DMS153 treated with DMSO at 0.1 percent for 48 hours (cell line): ENCODE measurements at regions not wholly inside any gene's neighbourhood (a gene's known extent, or its start where the extent isn't known, plus 50 kb on each side); places are given as distances from the start of the nearest gene placed in this dataset.
A peak's percentile ranks its signal among the peaks of the same experiment; 100 is the strongest.
"Not testable (repeated sequence)": the region's sequence is repeated elsewhere in the genome, so short reads cannot be mapped to it uniquely, and the experiment has no call there.

Experiments
- DNase-seq: peaks from one replicate; lab custom pipeline; 2025; ENCODE audit not compliant: unreplicated experiment; lab: John Stamatoyannopoulos, UW

DNA sequence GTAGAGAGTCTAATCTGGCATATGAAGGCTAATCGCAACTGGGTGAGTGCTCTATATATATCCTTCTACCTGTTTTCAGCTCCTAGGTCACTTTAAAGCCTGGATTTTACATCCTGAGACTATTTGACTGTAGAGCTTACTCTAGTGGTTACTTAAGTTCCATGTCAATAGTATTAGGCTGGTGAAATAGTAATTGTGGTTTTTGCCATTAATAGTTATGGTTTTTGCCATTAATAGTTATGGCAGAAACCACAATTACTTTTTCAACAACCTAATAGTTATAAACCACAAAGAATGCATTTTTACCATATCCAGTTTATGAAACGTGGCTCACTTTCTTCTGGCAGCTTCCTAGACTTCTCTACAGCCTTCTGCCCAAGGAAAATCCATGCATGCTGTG is 263.1 kb upstream of the KIAA1217 start:
- no peak for DNase-seq

- DNase-seq, result no peak
Measured at GRCh38 chr10:23951841-23952240, 257.1 kb upstream of the KIAA1217 start.

DNA sequence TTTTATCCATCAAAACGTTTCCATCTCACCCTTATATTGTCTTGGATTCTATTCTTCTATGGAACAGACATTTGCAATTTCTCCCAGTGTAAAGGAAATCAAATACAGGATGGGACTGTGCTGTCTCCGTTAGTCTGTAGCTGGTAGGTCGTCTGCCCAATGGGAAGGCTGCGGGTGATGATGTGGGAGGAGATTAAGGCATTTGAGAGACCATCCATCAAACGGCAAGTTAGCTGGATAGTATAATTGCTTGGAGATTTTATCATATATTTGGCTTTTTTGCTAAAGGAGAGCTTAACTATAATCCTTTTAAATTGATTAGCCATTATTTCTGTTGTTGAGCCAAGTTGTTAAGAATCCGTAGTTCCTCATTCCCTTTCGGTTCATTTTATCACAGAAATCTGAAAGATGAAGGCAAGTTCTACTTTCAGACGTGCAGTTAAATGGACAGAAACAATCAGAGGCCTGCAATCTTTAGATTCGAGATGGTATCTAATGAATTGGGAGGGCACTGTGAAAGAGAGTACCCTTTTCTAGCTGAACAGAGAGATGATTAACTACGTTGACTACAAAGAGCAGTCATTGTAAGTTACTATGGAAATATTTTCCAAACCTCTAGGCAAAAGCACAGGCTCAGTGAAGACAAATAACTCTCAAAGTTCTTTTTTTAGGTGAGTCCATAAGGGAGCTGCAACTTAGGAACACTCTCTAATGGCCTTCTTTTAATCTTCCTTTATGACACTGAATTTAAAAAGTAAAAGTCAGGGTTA is 253.3 kb upstream of the KIAA1217 start:
- DNase-seq, result no peak

DNA sequence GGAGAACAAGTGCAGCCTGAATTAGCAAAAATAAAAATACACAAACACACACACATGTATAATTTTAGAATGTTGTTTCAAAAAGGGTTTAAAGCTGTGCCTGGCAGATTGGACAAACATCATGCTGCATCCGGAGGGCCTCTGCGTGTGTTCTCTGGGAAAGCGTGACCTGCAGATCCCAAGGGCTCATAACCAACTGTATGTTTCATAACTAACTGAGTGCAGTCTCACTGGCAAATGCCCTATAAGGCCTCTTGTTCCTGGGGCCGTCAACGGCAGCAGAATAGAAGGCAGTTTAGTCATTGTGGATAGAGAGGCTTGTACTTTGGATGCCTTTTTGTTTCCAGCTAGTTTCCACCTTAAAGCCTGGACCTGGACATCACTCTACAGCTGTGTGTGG is 243.8 kb upstream of the KIAA1217 start:
- DNase-seq, result no peak

DNA sequence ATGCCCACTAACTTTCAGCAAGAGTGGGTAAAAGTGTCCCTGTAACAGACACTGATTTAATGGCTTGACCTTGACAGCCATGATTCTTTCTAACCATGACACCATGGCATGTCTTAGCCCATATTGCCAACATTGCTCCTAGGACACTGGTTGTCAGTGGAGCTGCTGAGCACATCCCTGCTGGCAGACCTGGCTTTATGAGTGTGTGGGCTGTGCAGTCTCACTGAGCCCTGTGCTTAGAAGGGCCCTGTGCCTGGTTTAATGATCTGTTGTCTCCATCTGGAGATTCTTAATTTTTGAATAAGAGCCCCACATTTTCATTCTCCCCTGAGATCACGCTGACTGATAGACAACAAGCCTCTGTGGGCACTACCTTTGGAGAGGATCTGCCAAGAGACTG is 243.1 kb upstream of the KIAA1217 start:
- no peak for DNase-seq

DNA sequence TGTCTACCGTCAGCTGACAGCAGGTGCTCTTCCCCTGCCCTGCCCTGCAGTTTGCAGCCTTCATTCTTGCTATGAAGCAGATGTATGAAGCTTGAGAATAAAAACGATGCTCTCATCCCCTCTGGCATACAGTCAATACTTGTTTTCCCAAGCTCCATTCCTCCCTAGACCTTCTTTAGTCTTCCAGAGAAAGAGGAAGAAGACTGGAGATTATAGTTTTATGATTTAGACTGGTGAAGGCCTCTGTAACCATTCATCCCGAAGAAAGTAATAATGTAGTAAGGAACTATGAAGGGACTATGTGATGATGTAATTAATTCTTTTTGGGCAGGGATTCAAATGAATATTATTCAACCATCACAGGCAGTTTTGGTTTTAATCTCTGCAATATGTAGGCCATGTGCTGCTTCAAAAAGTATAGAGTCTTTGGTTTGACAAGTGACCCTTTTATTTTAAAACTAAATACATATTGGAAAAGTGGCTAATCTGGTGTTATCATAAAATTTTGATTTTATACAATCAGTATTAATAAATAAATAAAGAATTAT is 242.4 kb upstream of the KIAA1217 start:
- DNase-seq, result no peak

- DNase-seq, result no peak
Measured at GRCh38 chr10:23968301-23968700, 240.6 kb upstream of the KIAA1217 start.

- DNase-seq, result no peak
Measured at GRCh38 chr10:23974746-23975272, 234.1 kb upstream of the KIAA1217 start.

DNA sequence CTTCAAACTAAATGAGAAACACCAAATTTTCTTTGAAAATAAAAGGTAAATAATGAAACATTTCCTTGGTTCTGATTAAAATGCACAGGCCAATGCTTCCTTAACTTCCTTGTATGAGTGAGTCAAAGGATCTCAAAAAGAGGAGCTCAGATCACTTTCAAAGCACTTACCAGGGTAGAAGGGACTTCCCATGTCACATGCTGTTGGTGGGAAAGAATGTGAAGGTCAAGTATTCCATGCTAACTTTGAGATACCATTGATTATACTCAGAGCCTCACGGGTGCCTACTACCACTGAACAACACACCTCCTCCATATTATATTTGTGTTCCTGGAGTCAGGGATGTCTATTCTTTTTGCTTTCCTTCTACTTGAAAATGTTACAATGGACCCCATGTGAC is 233.5 kb upstream of the KIAA1217 start:
- no peak for DNase-seq

DNA sequence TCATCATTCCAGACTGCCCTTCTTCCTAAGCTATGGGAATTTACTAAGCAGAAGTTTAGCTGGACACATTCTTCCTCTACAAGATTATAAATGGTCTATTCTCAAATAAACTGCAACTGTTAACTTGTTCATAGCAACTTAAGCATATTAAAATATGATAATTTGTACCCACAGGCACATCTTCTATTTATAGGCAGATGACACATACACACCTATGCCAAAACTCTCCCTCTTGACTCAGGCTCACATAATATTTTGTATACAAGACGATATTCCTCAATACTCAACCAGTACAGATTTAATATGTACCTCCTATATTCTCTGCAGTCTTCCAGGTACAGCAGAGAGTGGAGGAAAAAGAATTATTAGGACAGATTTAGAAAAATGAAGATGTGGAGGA is 232.7 kb upstream of the KIAA1217 start:
- no peak for DNase-seq

DNA sequence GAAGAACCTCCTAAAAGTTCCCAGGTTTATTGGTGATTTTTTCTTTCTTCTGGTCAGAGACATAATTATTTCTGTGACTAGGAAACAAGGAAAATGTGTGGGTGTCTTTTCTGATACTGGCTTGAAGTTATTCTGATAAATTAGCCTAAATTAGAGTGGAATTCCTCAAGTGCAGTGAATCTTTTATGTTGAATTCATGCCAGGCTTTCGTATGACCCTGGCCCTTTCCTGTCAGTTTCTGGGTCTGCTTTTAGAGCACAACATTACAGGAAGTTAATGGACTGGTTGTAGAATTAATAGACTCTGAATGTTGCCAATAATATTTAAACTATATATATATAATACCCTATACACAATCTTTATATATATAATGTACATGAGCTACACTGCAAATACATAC is 230.6 kb upstream of the KIAA1217 start:
- DNase-seq, result no peak

- no peak for DNase-seq
Measured at GRCh38 chr10:23980094-23980493, 228.8 kb upstream of the KIAA1217 start.

DNA sequence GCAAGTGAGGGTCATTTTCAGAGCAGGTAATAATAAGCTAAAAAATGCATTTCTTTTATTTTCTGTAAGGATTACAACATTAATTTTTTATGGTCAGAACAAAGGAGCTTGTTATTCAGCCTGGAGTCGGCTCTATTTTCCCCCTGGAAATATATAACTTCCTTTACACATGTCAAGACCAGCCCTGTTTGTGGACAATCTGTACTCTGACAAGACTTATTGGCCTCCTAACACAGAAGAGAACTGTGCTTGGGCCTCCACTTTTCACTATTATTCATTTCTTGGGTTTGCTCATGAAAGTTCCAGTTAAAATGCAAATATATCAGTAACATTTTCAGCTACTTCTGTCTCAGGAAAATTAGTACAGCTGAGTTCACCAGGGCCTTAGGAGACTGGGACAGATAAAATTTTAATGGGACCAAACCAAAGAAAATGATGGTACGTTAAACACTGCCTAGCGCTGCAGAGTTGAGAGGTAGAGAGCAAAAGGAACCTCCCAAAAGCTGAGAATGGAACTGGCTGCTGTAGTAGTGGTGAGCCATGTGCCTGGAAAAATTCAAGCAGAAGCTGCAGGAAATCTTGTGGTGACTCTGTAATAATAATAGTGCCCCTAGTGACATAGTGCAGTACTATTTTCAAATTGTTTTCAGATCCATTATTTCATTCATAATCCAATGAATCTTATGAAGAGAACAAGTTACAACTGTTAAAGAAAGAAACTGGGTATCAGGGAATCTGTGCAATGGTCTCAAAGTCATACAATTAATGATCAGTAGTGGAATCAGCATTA is 227.2 kb upstream of the KIAA1217 start:
- DNase-seq, result no peak

GRCh38 chr10:23984405-23984804 is 224.5 kb upstream of the KIAA1217 start:
- DNase-seq, result not testable (repeated sequence)

DNA sequence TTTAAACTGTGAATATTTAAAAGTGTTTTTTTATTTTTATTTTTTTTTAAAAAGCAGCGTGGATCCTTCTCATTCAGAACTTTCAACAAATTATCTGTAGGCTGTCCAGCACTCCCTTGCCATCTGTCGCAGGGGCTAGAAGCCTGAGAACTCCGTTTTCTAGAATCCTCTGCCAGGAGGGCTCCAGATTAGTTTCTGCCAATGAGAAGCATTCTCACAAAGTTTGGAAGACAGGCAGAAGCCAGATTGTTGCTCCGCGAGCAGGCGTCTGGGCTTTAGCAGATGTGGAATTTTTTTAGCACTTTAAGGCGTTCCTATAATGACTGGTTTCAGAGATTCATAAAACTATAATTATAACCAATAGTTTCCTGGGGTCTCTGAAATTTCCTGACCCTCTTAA is 220.9 kb upstream of the KIAA1217 start:
- DNase-seq, result no peak

GRCh38 chr10:23994459-23995046 is 214.4 kb upstream of the KIAA1217 start:
- DNase-seq, result peak; percentile 1

- DNase-seq, result no peak
Measured at GRCh38 chr10:23999445-23999844, 209.5 kb upstream of the KIAA1217 start.

GRCh38 chr10:24000271-24000813 is 208.6 kb upstream of the KIAA1217 start:
- no peak for DNase-seq

- no peak for DNase-seq
Measured at GRCh38 chr10:24006741-24007140, 202.2 kb upstream of the KIAA1217 start.

- DNase-seq, result no peak
Measured at GRCh38 chr10:24007359-24007758, 201.6 kb upstream of the KIAA1217 start.
